Endothelial cell of hepatic sinusoid (primary cell): ENCODE measurements at regions not wholly inside any gene's neighbourhood (a gene's known extent, or its start where the extent isn't known, plus 50 kb on each side); places are given as distances from the start of the nearest gene placed in this dataset.
"Not testable (repeated sequence)": the region's sequence is repeated elsewhere in the genome, so short reads cannot be mapped to it uniquely, and the experiment has no call there.

Source experiments
- in situ Hi-C: cut with HindIII; loops from 2 replicates; pipeline ENCODE4 v1.10.0; 2017; ENCODE audit warnings: low sequenced_read_pairs

GRCh38 chr1:229905031-229905545, 161.9 kb upstream of the GALNT2 start:
- in situ Hi-C loops, result no loop called here

GRCh38 chr1:229905652-229906051, 161.4 kb upstream of the GALNT2 start:
- in situ Hi-C loops, result no loop called here

GRCh38 chr1:229907884-229908638, 159.0 kb upstream of the GALNT2 start:
- in situ Hi-C loops, result no loop called here

GRCh38 chr1:229908689-229909088, 158.3 kb upstream of the GALNT2 start:
- in situ Hi-C loops, result no loop called here

GRCh38 chr1:229913489-229913888, 153.5 kb upstream of the GALNT2 start:
- in situ Hi-C loops, result no loop called here

GRCh38 chr1:229919488-229919887, 147.6 kb upstream of the GALNT2 start:
- in situ Hi-C loops, result not testable (repeated sequence)

- in situ Hi-C loops, result no loop called here
Measured at GRCh38 chr1:229920683-229921082, 146.4 kb upstream of the GALNT2 start.

- in situ Hi-C loops, result no loop called here
Measured at GRCh38 chr1:229922249-229922648, 144.8 kb upstream of the GALNT2 start.

- in situ Hi-C loops, result no loop called here
Measured at GRCh38 chr1:229924639-229925038, 142.4 kb upstream of the GALNT2 start.

GRCh38 chr1:229928767-229929166, 138.3 kb upstream of the GALNT2 start:
- in situ Hi-C loops, result no loop called here

- in situ Hi-C loops, result not testable (repeated sequence)
Measured at GRCh38 chr1:229931751-229932150, 135.3 kb upstream of the GALNT2 start.

- in situ Hi-C loops, result not testable (repeated sequence)
Measured at GRCh38 chr1:229935157-229935556, 131.9 kb upstream of the GALNT2 start.

GRCh38 chr1:229938551-229938950, 128.5 kb upstream of the GALNT2 start:
- in situ Hi-C loops, result no loop called here

GRCh38 chr1:229940684-229941083, 126.4 kb upstream of the GALNT2 start:
- in situ Hi-C loops, result loop anchor here (5.0 kb wide), 2 partner anchors 52 to 97 kb away; no protein-coding TSS in a partner anchor

- in situ Hi-C loops, result loop anchor here (5.0 kb wide), 2 partner anchors 51 to 96 kb away; no protein-coding TSS in a partner anchor
Measured at GRCh38 chr1:229941160-229941559, 125.9 kb upstream of the GALNT2 start.

- in situ Hi-C loops, result loop anchor here (5.0 kb wide), 2 partner anchors 50 to 95 kb away; no protein-coding TSS in a partner anchor
Measured at GRCh38 chr1:229941831-229942230, 125.2 kb upstream of the GALNT2 start.

- in situ Hi-C loops, result loop anchor here (5.0 kb wide), 2 partner anchors 50 to 95 kb away; no protein-coding TSS in a partner anchor
Measured at GRCh38 chr1:229942501-229942900, 124.5 kb upstream of the GALNT2 start.

- in situ Hi-C loops, result loop anchor here (5.0 kb wide), 2 partner anchors 49 to 94 kb away; no protein-coding TSS in a partner anchor
Measured at GRCh38 chr1:229943148-229943714, 123.8 kb upstream of the GALNT2 start.

- in situ Hi-C loops, result loop anchor here (5.0 kb wide), 2 partner anchors 48 to 93 kb away; no protein-coding TSS in a partner anchor
Measured at GRCh38 chr1:229943988-229944743, 122.9 kb upstream of the GALNT2 start.

- in situ Hi-C loops, result no loop called here
Measured at GRCh38 chr1:229945795-229946194, 121.2 kb upstream of the GALNT2 start.

GRCh38 chr1:229947968-229948367, 119.1 kb upstream of the GALNT2 start:
- in situ Hi-C loops, result no loop called here
